AG04450 (cell line): ENCODE measurements at regions not wholly inside any gene's neighbourhood (a gene's known extent, or its start where the extent isn't known, plus 50 kb on each side); places are given as distances from the start of the nearest gene placed in this dataset.
A peak's percentile ranks its signal among the peaks of the same experiment; 100 is the strongest.

Experiments used
- CTCF ChIA-PET: fragments of 300-600, 350-600 bp; formaldehyde crosslinking; extraction: SDS; loops from one replicate; lab custom pipeline; 2022; ENCODE audit warnings: antibody characterized with exemption, inconsistent platforms; lab: Charles Lee
- POLR2A ChIA-PET: fragments of 350-600 bp; formaldehyde crosslinking; extraction: SDS; loops from one replicate; lab custom pipeline; 2021; ENCODE audit warnings: antibody characterized with exemption, inconsistent platforms; lab: Yijun Ruan, JAX
- DNase-seq: peaks from one replicate; pipeline ENCODE4 v3.0.0-alpha.2; 2011; ENCODE audit warnings: low read depth, low spot score
- H3K27ac ChIP-seq: one replicate; pipeline ENCODE4 v1.5.1; 2012; ENCODE audit warnings: low read depth, low read length, control low read depth
- H3K27me3 ChIP-seq: one replicate; pipeline ENCODE4 v1.6.0; 2012; ENCODE audit warnings: low read length; ENCODE audit not compliant: control insufficient read depth, insufficient read depth
- H3K4me3 ChIP-seq: 2 replicates; pipeline ENCODE4 v1.5.1; 2011; ENCODE audit warnings: mild to moderate bottlenecking, low read depth, low read length, control low read depth
- H3K9me3 ChIP-seq: 2 replicates; pipeline ENCODE4 v1.5.1; 2012; ENCODE audit warnings: low read length; ENCODE audit not compliant: control insufficient read depth, insufficient read depth
- TF ChIP-seq, protein P1 (sequence below): IDR thresholded peaks from 2 replicates; pipeline ENCODE4 v1.5.1; 2011; ENCODE audit warnings: low read depth, low read length, control low read depth, inconsistent platforms

DNA sequence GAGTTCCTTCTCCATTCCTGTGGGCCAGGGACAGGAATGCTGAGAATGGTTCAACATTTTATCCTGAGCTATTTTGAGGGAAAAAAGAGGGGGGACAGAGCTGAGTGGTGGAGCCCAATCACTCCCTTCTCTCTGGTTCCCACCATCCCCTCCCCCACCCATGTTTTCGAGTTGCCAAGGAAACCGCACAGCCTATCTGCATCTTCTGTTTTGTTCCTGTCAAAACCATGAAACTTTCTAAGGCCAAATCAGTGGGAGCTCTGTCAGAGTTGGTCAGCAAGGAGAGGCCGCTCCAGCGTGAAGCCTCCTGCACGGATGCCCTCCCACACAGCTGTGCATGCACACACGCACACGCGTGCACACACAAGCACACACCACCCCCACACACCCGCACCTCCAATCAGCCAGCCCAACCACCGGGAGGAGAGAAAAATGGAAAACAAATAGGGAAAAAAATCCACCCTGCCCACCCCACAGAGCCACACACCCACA, 54.5 kb upstream of the ATP2B4 start:
- CTCF ChIA-PET: interaction anchor here (1.5 to 1.6 kb wide), 2 partner anchors 67 to 305 kb away, joined by 3 to 4 read pairs; no protein-coding TSS in a partner anchor
- Histone ChIP-seq H3K9me3 (no peaks in the 10 kb centered on the region), H3K27ac (peak overlapping the region; percentile 31), H3K27me3 (no peaks in the 10 kb centered on the region), H3K4me3 (no peak overlapping the region)
- DNase-seq: no peak
- TF ChIP-seq, protein P1, sequence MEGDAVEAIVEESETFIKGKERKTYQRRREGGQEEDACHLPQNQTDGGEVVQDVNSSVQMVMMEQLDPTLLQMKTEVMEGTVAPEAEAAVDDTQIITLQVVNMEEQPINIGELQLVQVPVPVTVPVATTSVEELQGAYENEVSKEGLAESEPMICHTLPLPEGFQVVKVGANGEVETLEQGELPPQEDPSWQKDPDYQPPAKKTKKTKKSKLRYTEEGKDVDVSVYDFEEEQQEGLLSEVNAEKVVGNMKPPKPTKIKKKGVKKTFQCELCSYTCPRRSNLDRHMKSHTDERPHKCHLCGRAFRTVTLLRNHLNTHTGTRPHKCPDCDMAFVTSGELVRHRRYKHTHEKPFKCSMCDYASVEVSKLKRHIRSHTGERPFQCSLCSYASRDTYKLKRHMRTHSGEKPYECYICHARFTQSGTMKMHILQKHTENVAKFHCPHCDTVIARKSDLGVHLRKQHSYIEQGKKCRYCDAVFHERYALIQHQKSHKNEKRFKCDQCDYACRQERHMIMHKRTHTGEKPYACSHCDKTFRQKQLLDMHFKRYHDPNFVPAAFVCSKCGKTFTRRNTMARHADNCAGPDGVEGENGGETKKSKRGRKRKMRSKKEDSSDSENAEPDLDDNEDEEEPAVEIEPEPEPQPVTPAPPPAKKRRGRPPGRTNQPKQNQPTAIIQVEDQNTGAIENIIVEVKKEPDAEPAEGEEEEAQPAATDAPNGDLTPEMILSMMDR: no peak
- POLR2A ChIA-PET: no interaction called here

- no peak overlapping the region for H3K4me3 ChIP-seq
- POLR2A ChIA-PET: interaction anchor here (0.7 kb wide), 1 partner anchor 1677 kb away, joined by 3 read pairs; no protein-coding TSS in a partner anchor
- TF ChIP-seq, protein P1: no peak
- CTCF ChIA-PET: interaction anchor here (1.6 kb wide), 1 partner anchor 307 kb away, joined by 4 read pairs; no protein-coding TSS in a partner anchor
- no peak for DNase-seq
- H3K9me3 ChIP-seq: no peaks in the 10 kb centered on the region
- no peaks in the 10 kb centered on the region for H3K27me3 ChIP-seq
- H3K27ac ChIP-seq: no peak overlapping the region
These were observed 52.9 kb upstream of the ATP2B4 start for GRCh38 chr1:203573730-203574129.
